CD4-positive, CD25-positive, alpha-beta regulatory T cell (primary cell): ENCODE measurements at regions not wholly inside any gene's neighbourhood (a gene's known extent, or its start where the extent isn't known, plus 50 kb on each side); places are given as distances from the start of the nearest gene placed in this dataset.

Source experiments
- ATAC-seq, 2 donors: fragments of 150-1000 bp; cut with Tn5 transposase; one replicate each; pipeline ENCODE4 v1.10.0; 2021; ENCODE audit warnings: low read depth in 2 of 2, moderate number of reproducible peaks in 2 of 2, moderate library complexity in 1 of 2
- DNase-seq, 3 donors: peaks; one replicate each; pipeline versions ENCODE4 v3.0.0 to v3.0.0-alpha.2; 2012 to 2022; ENCODE audit warnings: mixed read lengths in 1 of 3
- H3K27ac ChIP-seq: one replicate; pipeline ENCODE4 v1.7.0; 2013; ENCODE audit warnings: mild to moderate bottlenecking, low read length; ENCODE audit not compliant: insufficient read depth, poor library complexity, severe bottlenecking
- H3K27me3 ChIP-seq: one replicate; pipeline ENCODE4 v1.7.0; 2013; ENCODE audit warnings: low read length; ENCODE audit not compliant: control insufficient read depth, insufficient read depth
- H3K36me3 ChIP-seq: one replicate; pipeline ENCODE4 v1.7.0; 2013; ENCODE audit warnings: mild to moderate bottlenecking, low read length, moderate library complexity; ENCODE audit not compliant: control insufficient read depth, insufficient read depth
- H3K4me1 ChIP-seq: 2 replicates; pipeline ENCODE4 v1.7.0; 2013; ENCODE audit warnings: mild to moderate bottlenecking, low read length; ENCODE audit not compliant: insufficient read depth, control insufficient read depth, poor library complexity, severe bottlenecking
- H3K4me3 ChIP-seq: one replicate; pipeline ENCODE4 v1.7.0; 2013; ENCODE audit warnings: low read depth, mild to moderate bottlenecking, low read length, moderate library complexity
- H3K9me3 ChIP-seq, 2 experiments: 1 replicate in 1 of 2; 2 replicates in 1 of 2; pipeline ENCODE4 v1.7.0; 2013; ENCODE audit warnings: low read length in 2 of 2, mild to moderate bottlenecking in 1 of 2, moderate library complexity in 1 of 2; ENCODE audit not compliant: control insufficient read depth in 2 of 2
- H3K27ac Mint-ChIP-seq, 3 donors: one replicate each; pipeline ENCODE4 v1.8.0; 2020 to 2022; ENCODE audit warnings: mild to moderate bottlenecking in 3 of 3, mixed read lengths in 3 of 3, moderate library complexity in 2 of 3
- H3K27me3 Mint-ChIP-seq: one replicate; pipeline ENCODE4 v1.8.0; 2022; ENCODE audit warnings: mild to moderate bottlenecking, mixed read lengths
- H3K36me3 Mint-ChIP-seq: one replicate; pipeline ENCODE4 v1.8.0; 2020; ENCODE audit warnings: mixed read lengths
- H3K4me1 Mint-ChIP-seq, 4 donors: one replicate each; pipeline ENCODE4 v1.8.0; 2020 to 2022; ENCODE audit warnings: mixed read lengths in 4 of 4, mild to moderate bottlenecking in 1 of 4
- H3K4me3 Mint-ChIP-seq, 4 donors: one replicate each; pipeline ENCODE4 v1.8.0; 2020 to 2022; ENCODE audit warnings: mild to moderate bottlenecking in 4 of 4, mixed read lengths in 4 of 4, moderate library complexity in 3 of 4
- H3K9me3 Mint-ChIP-seq, 7 donors: one replicate each; pipeline ENCODE4 v1.8.0; 2020 to 2022; ENCODE audit warnings: mixed read lengths in 7 of 7, mild to moderate bottlenecking in 3 of 7, moderate library complexity in 2 of 7

DNA sequence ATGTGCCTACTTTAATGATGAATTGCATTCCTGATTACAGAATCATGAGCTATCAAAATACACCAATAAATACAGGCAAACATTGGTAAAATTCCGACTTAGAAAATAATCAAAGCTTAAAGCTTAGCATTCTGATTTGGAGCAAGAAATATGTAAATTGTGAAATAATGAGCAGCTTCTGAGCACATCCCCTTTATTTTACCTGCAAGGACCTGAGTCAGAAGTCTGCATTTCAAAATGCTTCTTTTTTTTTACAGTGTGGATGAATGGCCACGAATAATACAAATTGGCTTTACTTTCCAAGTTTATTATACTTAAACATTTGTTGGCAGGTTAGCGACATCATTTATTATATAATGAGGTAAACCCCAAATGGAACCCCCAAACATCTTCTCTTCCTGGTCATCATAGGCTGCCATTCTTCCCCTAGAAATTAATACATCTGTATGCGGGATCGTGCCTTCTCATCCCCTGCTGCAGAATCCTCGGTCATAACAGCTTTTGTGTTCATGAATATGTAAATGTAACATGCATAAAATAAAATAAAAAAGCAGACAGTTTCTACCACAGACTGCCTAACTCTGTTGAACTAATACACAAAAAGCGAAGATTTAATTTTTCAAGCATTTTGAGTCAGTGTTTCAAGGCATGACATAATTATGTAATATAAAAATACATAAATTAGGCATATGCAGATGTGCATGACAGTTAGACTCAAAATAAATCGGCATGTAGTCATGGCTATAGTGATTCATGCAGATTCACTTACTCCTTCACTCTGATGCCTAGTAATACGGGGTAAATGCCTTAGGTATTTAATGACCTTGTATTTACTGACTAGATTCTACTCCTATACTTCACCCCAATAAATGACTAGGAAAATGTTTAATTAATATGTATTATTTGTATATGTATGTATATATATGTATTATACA lies 339.7 kb downstream of the USP25 start:
- H3K27ac ChIP-seq, result no peak overlapping the region
- no peaks in the 10 kb centered on the region for H3K36me3 ChIP-seq
- Mint-ChIP-seq H3K4me3 (no peak overlapping the region), H3K36me3 (no peaks in the 10 kb centered on the region), H3K27ac (no peak overlapping the region), H3K9me3 (peaks cover 0 to 2% (median 0%) of the 10 kb centered on the region in 7 donors), H3K4me1 (no peaks in the 10 kb centered on the region), H3K27me3 (no peaks in the 10 kb centered on the region)
- no peak for DNase-seq
- no peaks in the 10 kb centered on the region for H3K9me3 ChIP-seq
- H3K4me1 ChIP-seq, result no peaks in the 10 kb centered on the region
- no peaks in the 10 kb centered on the region for H3K27me3 ChIP-seq
- no peak overlapping the region for H3K4me3 ChIP-seq
- ATAC-seq, result no peak

DNA sequence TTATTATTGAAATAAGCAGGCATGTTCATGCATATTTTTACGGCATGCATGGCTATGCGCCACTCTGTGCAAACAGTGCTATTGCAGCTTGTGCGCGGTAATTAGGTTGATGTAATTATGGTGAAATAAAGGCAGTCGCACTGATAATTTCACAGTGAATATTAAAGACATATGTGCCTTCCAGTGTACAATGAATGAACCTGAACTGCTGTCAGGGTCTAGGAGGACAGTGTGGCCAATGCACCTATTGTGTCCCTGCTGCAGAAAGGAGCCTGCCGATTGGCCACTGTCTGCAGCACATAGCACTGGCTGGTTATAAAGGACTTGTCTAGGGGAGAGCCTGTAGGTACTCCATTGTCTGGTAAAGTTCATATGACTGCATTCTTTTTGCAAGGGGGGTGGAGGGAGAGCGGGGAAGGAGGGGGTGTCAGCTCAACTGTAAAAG lies 340.4 kb downstream of the USP25 start:
- H3K4me1 ChIP-seq, result no peaks in the 10 kb centered on the region
- no peak overlapping the region for H3K4me3 ChIP-seq
- no peaks in the 10 kb centered on the region for H3K27me3 Mint-ChIP-seq
- H3K27me3 ChIP-seq, result no peaks in the 10 kb centered on the region
- no peaks in the 10 kb centered on the region for H3K9me3 ChIP-seq
- no peaks in the 10 kb centered on the region for H3K36me3 ChIP-seq
- H3K36me3 Mint-ChIP-seq, result no peaks in the 10 kb centered on the region
- H3K27ac ChIP-seq, result no peak overlapping the region
- ATAC-seq (no peak), DNase-seq (no peak)
- no peak overlapping the region for H3K4me3 Mint-ChIP-seq
- peaks cover 0 to 2% (median 0%) of the 10 kb centered on the region in 7 donors for H3K9me3 Mint-ChIP-seq
- H3K27ac Mint-ChIP-seq, result no peak overlapping the region
- H3K4me1 Mint-ChIP-seq, result no peaks in the 10 kb centered on the region

DNA sequence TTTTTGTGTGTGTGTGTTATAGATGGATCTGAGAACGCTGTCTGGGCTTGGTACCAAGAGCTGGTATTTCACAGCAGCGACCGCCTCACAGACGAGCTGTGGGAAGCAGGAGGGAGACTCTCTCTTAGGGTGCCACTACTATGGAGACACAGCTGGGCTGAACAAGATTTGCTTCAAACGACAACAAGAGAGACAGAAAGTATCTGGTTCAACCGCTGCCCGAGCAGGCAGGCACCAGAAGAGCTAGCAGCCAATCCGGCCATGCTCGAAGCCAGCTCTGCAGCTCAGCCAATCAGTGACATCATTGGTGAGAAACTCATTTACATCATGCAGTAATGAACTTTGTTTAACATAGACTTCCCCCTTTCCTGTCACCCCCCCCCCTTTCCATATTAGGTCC lies 341.3 kb downstream of the USP25 start:
- H3K27me3 ChIP-seq, result no peaks in the 10 kb centered on the region
- ATAC-seq, result no peak
- H3K36me3 ChIP-seq, result no peaks in the 10 kb centered on the region
- H3K27ac ChIP-seq, result no peak overlapping the region
- H3K9me3 ChIP-seq, result no peaks in the 10 kb centered on the region
- no peak for DNase-seq
- Mint-ChIP-seq H3K4me3 (no peak overlapping the region), H3K4me1 (no peaks in the 10 kb centered on the region), H3K27me3 (no peaks in the 10 kb centered on the region), H3K27ac (no peak overlapping the region), H3K9me3 (no peaks in the 10 kb centered on the region), H3K36me3 (no peaks in the 10 kb centered on the region)
- H3K4me3 ChIP-seq, result no peak overlapping the region
- no peaks in the 10 kb centered on the region for H3K4me1 ChIP-seq

DNA sequence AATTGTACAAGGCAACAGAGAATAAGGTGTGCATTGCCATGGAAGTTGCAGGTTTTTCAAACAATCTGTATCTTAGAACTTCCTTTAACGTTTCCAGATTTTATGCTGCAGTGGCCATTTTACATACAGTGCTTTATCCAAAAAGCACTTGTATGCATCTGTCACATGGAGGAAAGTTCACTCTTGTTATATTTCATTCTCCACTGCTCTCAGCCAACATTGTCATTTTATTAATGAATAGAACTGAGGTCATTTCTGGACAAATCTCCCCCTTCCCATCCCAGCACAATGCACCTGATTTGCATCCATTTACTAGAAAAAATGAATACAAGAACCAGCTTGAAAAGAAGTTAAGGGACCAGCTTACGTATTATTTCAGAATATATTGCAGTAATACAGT lies 342.0 kb downstream of the USP25 start:
- Histone ChIP-seq H3K36me3 (no peaks in the 10 kb centered on the region), H3K27ac (no peak overlapping the region), H3K9me3 (no peaks in the 10 kb centered on the region), H3K4me1 (no peaks in the 10 kb centered on the region), H3K27me3 (no peaks in the 10 kb centered on the region), H3K4me3 (no peak overlapping the region)
- Mint-ChIP-seq H3K27me3 (no peaks in the 10 kb centered on the region), H3K9me3 (no peaks in the 10 kb centered on the region), H3K4me1 (no peaks in the 10 kb centered on the region), H3K4me3 (no peak overlapping the region), H3K27ac (no peak overlapping the region), H3K36me3 (no peaks in the 10 kb centered on the region)
- no peak for DNase-seq
- no peak for ATAC-seq

DNA sequence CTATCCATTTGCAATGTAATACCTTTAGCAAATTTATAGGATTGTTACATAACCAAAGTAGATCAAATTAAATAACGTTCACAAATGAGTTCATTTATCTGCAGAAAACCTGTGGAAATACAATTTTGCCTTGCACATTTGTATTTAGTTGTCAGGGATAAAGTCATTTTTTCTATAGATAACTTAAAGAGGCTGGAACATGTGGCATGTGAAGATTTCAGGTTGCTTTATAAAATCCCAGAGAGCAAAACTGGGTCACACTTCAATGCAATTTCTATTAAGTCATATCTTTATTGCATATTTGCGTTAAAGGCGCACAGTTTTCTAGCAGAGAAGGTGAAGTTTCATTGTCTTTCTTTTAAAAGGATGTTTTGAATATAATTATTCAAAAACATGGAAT lies 342.4 kb downstream of the USP25 start:
- Mint-ChIP-seq H3K9me3 (no peaks in the 10 kb centered on the region), H3K4me1 (no peaks in the 10 kb centered on the region), H3K36me3 (no peaks in the 10 kb centered on the region), H3K4me3 (no peak overlapping the region), H3K27ac (no peak overlapping the region), H3K27me3 (no peaks in the 10 kb centered on the region)
- ATAC-seq (no peak), DNase-seq (no peak)
- Histone ChIP-seq H3K27me3 (no peaks in the 10 kb centered on the region), H3K27ac (no peak overlapping the region), H3K36me3 (no peaks in the 10 kb centered on the region), H3K9me3 (no peaks in the 10 kb centered on the region), H3K4me3 (no peak overlapping the region), H3K4me1 (no peaks in the 10 kb centered on the region)

DNA sequence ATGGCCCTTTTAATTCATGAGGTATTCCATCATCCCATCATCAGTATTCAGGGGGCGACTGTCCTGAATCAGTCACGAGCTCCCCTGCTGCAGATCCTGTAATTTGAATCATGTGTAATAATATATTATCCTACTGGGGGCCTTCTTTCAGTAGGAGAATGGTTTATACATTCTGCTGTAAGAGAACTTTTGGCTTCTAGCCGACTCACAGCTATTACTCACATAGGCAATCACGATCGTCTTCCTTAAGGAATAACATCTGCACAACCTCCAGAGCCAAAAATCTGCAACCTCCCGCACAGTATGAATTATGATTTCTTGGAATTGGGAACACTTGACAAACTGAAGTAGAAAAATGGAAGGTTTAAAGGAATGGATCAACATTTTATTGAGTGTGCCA lies 343.0 kb downstream of the USP25 start:
- no peak overlapping the region for H3K27ac ChIP-seq
- Mint-ChIP-seq H3K4me1 (no peaks in the 10 kb centered on the region), H3K4me3 (no peak overlapping the region), H3K9me3 (no peaks in the 10 kb centered on the region), H3K27ac (no peak overlapping the region), H3K27me3 (no peaks in the 10 kb centered on the region), H3K36me3 (no peaks in the 10 kb centered on the region)
- no peaks in the 10 kb centered on the region for H3K27me3 ChIP-seq
- DNase-seq, result no peak
- no peaks in the 10 kb centered on the region for H3K36me3 ChIP-seq
- ATAC-seq, result no peak
- no peaks in the 10 kb centered on the region for H3K9me3 ChIP-seq
- H3K4me1 ChIP-seq, result no peaks in the 10 kb centered on the region
- no peak overlapping the region for H3K4me3 ChIP-seq

DNA sequence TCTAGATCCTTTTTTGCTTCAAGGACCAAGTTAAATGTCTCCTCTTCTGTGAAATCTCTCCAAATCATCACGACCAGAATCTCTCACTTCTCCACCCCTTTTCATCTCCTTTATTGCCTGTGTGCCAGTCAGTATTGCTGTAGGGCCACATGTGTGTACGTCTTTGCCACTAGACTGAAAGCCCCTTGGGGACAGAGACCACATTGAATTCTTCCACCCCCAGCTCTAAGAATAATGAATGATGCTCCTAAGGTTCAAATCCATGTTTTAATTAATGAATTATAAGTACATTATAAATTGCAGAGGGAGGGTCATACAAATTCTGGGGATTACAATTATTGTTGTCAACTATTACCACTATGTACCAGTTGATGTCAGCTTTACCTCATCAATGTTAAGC lies 343.8 kb downstream of the USP25 start:
- Mint-ChIP-seq H3K4me1 (no peaks in the 10 kb centered on the region), H3K36me3 (no peaks in the 10 kb centered on the region), H3K27ac (no peak overlapping the region), H3K27me3 (no peaks in the 10 kb centered on the region), H3K9me3 (no peaks in the 10 kb centered on the region), H3K4me3 (no peak overlapping the region)
- no peak overlapping the region for H3K27ac ChIP-seq
- H3K4me1 ChIP-seq, result no peaks in the 10 kb centered on the region
- no peak overlapping the region for H3K4me3 ChIP-seq
- H3K9me3 ChIP-seq, result no peaks in the 10 kb centered on the region
- no peak for ATAC-seq
- no peaks in the 10 kb centered on the region for H3K36me3 ChIP-seq
- DNase-seq, result no peak
- no peaks in the 10 kb centered on the region for H3K27me3 ChIP-seq

DNA sequence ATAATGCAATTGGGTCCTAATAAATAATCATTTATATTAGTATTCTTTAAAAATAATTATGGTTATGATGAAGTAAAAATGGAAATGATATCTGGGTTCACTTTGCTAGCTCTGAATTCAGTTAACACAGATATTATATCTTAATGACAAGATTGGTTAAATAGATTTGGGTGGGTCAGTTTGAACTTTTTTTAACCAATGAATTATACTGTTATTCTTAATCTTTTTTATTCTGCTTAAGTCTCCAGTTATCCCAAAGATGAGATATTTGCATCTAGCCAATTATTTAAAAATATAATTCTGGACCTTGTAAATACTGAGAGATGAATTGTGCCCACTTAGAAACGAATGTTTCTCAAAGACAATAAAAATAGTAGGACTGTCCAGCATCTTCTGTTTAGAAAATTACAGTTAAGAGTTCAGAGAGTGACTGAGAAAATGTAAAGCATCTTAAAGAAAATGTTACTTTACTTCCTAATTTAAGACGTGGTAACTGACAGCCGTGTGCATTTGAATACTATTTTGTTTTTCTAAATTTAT lies 345.2 kb downstream of the USP25 start:
- Mint-ChIP-seq H3K36me3 (no peaks in the 10 kb centered on the region), H3K9me3 (no peaks in the 10 kb centered on the region), H3K27ac (no peak overlapping the region), H3K27me3 (no peaks in the 10 kb centered on the region), H3K4me1 (no peaks in the 10 kb centered on the region), H3K4me3 (no peak overlapping the region)
- DNase-seq (no peak), ATAC-seq (no peak)
- Histone ChIP-seq H3K27ac (no peak overlapping the region), H3K4me3 (no peak overlapping the region), H3K27me3 (no peaks in the 10 kb centered on the region), H3K36me3 (no peaks in the 10 kb centered on the region), H3K9me3 (no peaks in the 10 kb centered on the region), H3K4me1 (no peaks in the 10 kb centered on the region)
